GM12878 (cell line): ENCODE measurements at regions not wholly inside any gene's neighbourhood (a gene's known extent, or its start where the extent isn't known, plus 50 kb on each side); places are given as distances from the start of the nearest gene placed in this dataset.

Experiments used
- ATAC-seq: fragments of 200-7000 bp; cut with Tn5 transposase; 3 replicates; pipeline ENCODE4 v1.9.1; 2020; ENCODE audit warnings: mild to moderate bottlenecking, moderate library complexity
- BruUV-seq: library from RNA; stranded (reverse); fragments of 400-500 nt; replicated peaks from 2 replicates; lab custom pipeline; 2021; lab: Mats Ljungman, UMichigan
- CTCF ChIA-PET: fragments of 300-600 bp; sonication (Branson Sonifier 250); formaldehyde crosslinking; extraction: SDS; loops from one replicate; lab custom pipeline; 2021; ENCODE audit warnings: inconsistent platforms; lab: Yijun Ruan, JAX
- POLR2A ChIA-PET: fragments of 350-600 bp; formaldehyde crosslinking; extraction: SDS; loops from one replicate; lab custom pipeline; 2021; ENCODE audit warnings: inconsistent platforms; lab: Charles Lee
- RAD21 ChIA-PET: fragments of 300-600 bp; sonication (Branson Sonifier 250); formaldehyde crosslinking; loops from one replicate; lab custom pipeline; 2023; ENCODE audit warnings: antibody characterized with exemption; ENCODE audit not compliant: unreplicated experiment; lab: Charles Lee
- SMC1A ChIA-PET: fragments of 300-600 bp; sonication (Branson Sonifier 250); formaldehyde crosslinking; loops from one replicate; lab custom pipeline; 2023; ENCODE audit not compliant: unreplicated experiment, uncharacterized antibody; lab: Charles Lee
- DNase-seq: peaks from one replicate; pipeline ENCODE4 v3.0.0-alpha.2; 2011; ENCODE audit warnings: low read depth, low spot score
- FAIRE-seq: peaks from 3 replicates; lab custom pipeline; 2011; peaks lifted over from hg19 to GRCh38; lab: Jason Lieb, UNC
- H2AFZ ChIP-seq: 2 replicates; pipeline ENCODE4 v1.6.0; 2011; ENCODE audit warnings: low read depth, low read length, control low read depth; ENCODE audit not compliant: control insufficient read depth
- H3K27ac ChIP-seq: 2 replicates; pipeline ENCODE4 v1.5.1; 2011; ENCODE audit warnings: control low read depth; ENCODE audit not compliant: control insufficient read depth, insufficient read depth
- H3K27me3 ChIP-seq, 2 experiments: replicated peaks in 1 of 2; 2 replicates each; pipeline versions ENCODE4 v1.6.0 to v1.6.1; 2011; ENCODE audit warnings: low read length in 1 of 2; ENCODE audit not compliant: control insufficient read depth in 2 of 2, insufficient read depth in 2 of 2
- H3K36me3 ChIP-seq, 2 experiments: 2 replicates each; pipeline ENCODE4 v1.5.1; 2011; ENCODE audit warnings: low read length in 1 of 2; ENCODE audit not compliant: control insufficient read depth in 2 of 2, insufficient read depth in 2 of 2
- H3K4me1 ChIP-seq: 2 replicates; pipeline ENCODE4 v1.6.1; 2011; ENCODE audit warnings: mild to moderate bottlenecking, low read length, moderate library complexity, mixed read lengths; ENCODE audit not compliant: control insufficient read depth, insufficient read depth
- H3K4me2 ChIP-seq: 2 replicates; pipeline ENCODE4 v1.6.0; 2011; ENCODE audit warnings: control low read depth; ENCODE audit not compliant: control insufficient read depth, insufficient read depth
- H3K4me3 ChIP-seq: fragments of 200-600 bp; sonication (generic); 2 replicates; pipeline ENCODE4 v1.5.1; 2016
- H3K79me2 ChIP-seq: 2 replicates; pipeline ENCODE4 v1.6.0; 2011; ENCODE audit warnings: low read length; ENCODE audit not compliant: control insufficient read depth, insufficient read depth
- H3K9ac ChIP-seq: 2 replicates; pipeline ENCODE4 v1.8.0; 2011; ENCODE audit warnings: low read length, control low read depth, mixed read lengths; ENCODE audit not compliant: control insufficient read depth, insufficient read depth
- H3K9me3 ChIP-seq: replicated peaks from 3 replicates; pipeline ENCODE4 v1.5.1; 2011; ENCODE audit warnings: mild to moderate bottlenecking, low read length; ENCODE audit not compliant: control insufficient read depth, insufficient read depth
- H4K20me1 ChIP-seq: 2 replicates; pipeline ENCODE4 v1.6.0; 2011; ENCODE audit not compliant: control insufficient read depth, insufficient read depth
- CEBPZ ChIP-seq: fragments of 150-350 bp; IDR thresholded peaks from 2 replicates; pipeline ENCODE4 v1.6.1; 2016; ENCODE audit warnings: low read depth, low read length
- IKZF2 ChIP-seq, 2 experiments: fragments of 450-650 bp; IDR thresholded peaks; 2 replicates each; pipeline ENCODE4 v1.6.1; 2017; ENCODE audit warnings: mild to moderate bottlenecking in 2 of 2, moderate library complexity in 2 of 2
- MTA2 ChIP-seq: fragments of 450-650 bp; IDR thresholded peaks from 2 replicates; pipeline ENCODE4 v1.6.1; 2016; ENCODE audit warnings: low read depth, mild to moderate bottlenecking, moderate library complexity
- NR2C2 ChIP-seq: IDR thresholded peaks from 2 replicates; pipeline ENCODE4 v1.6.1; 2011; ENCODE audit warnings: borderline replicate concordance, low read depth; ENCODE audit not compliant: control insufficient read depth, insufficient read length
- POLR2A ChIP-seq: IDR thresholded peaks from 2 replicates; pipeline ENCODE4 v1.6.1; 2011; ENCODE audit warnings: low read depth, mild to moderate bottlenecking, low read length
- SMARCA5 ChIP-seq: fragments of 450-650 bp; IDR thresholded peaks from 2 replicates; pipeline ENCODE4 v1.6.1; 2017; ENCODE audit warnings: mild to moderate bottlenecking
- YY1 ChIP-seq: IDR thresholded peaks from 2 replicates; pipeline ENCODE4 v1.6.1; 2011; ENCODE audit warnings: low read depth, mild to moderate bottlenecking, low read length
- WGBS: methylation state at CpG from one replicate; pipeline ENCODE4 v1.1.6; 2016; ENCODE audit warnings: low lambda C conversion rate; ENCODE audit not compliant: insufficient replicate concordance, insufficient coverage; ENCODE audit errors: missing lambda C conversion rate; 5-methylcytosine and 5-hydroxymethylcytosine counted together
- in situ Hi-C: fragments of 300-500 bp; cut with MboI; formaldehyde crosslinking; loops from 9 replicates; pipeline ENCODE4 v1.14.3; 2018; ENCODE audit warnings: mixed read lengths
- intact Hi-C: fragments of 100-400 bp; cut with micrococcal nuclease; formaldehyde crosslinking; loops from one replicate; pipeline ENCODE4 v1.14.2; 2022; ENCODE audit not compliant: unreplicated experiment

DNA sequence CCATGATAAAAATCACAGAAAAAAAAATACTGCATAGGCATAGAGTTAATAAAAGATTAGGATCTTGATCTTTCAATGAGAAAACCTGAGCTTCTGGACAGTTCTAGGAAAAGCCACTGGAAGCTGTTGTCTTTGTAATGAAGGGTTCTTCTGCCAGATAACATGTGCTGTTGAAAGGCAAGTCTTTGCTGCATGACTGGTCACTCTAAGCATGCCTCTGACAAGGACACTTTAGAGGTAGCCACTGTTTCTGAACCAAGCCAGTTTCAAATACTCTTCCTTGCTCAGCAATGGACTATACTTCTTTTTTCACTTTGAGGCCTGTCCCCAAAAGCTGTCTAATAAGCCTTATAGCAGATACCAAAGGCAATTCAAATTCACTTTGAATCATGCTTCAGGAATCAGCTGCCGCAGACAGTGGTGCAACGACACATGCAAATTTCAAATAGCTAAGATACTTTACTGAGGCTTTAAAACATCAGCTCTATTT is 70.2 kb downstream of the BTG1 start:
- ChIA-PET RAD21 (interaction anchor here (0.5 to 3.0 kb wide), 14 partner anchors 10 to 497 kb away, joined by 3 to 16 read pairs (median 5); partner anchors contain the start of gene BTG1), CTCF (interaction anchor here (1.0 to 2.2 kb wide), 10 partner anchors 8 to 65 kb away, joined by 3 to 11 read pairs (median 4); no protein-coding TSS in a partner anchor), SMC1A (interaction anchor here (0.8 to 5.2 kb wide), 25 partner anchors 9 to 387 kb away, joined by 3 to 34 read pairs (median 5); no protein-coding TSS in a partner anchor), POLR2A (interaction anchor here (0.8 to 1.7 kb wide), 7 partner anchors 9 to 297 kb away, joined by 3 to 8 read pairs (median 3); no protein-coding TSS in a partner anchor)
- no peak for FAIRE-seq
- no peaks in the 10 kb centered on the region for H3K36me3 ChIP-seq
- no peaks in the 10 kb centered on the region for H3K79me2 ChIP-seq
- BruUV-seq: no TSS peak
- intact Hi-C loops: no loop called here
- peak overlapping the region; percentile 64 for H3K4me2 ChIP-seq
- TF ChIP-seq NR2C2: no peak
- TF ChIP-seq IKZF2 (IDR thresholded peaks at IDR 0.05): 0 out of 4 replicates have a peak, but pooled peaks of 1 of the 2 experiments have one; percentile 8
- peak overlapping the region; percentile 42 for H3K27ac ChIP-seq
- H3K27me3 ChIP-seq: no peaks in the 10 kb centered on the region
- H4K20me1 ChIP-seq: no peaks in the 10 kb centered on the region
- in situ Hi-C loops: no loop called here
- peak overlapping the region; percentile 6; the same call in 1 of the 2 replicates for H3K4me3 ChIP-seq
- H3K9ac ChIP-seq: peak overlapping the region; percentile 32; the same call in 1 of the 2 replicates
- 30% methylated on average over 2 of the region's 2 CpGs for WGBS
- no peak for DNase-seq
- peaks cover 5% of the 10 kb centered on the region; the same call in 2 of the 3 replicates for H3K9me3 ChIP-seq
- H3K4me1 ChIP-seq: peaks cover 32% of the 10 kb centered on the region
- peak overlapping the region; percentile 79 for H2AFZ ChIP-seq
- ATAC-seq: peak; percentile 57

GRCh38 chr12:92074889-92075288 is 70.8 kb downstream of the BTG1 start:
- Histone ChIP-seq H2AFZ (peak overlapping the region; percentile 42; the same call in 1 of the 2 replicates), H3K4me2 (no peak overlapping the region), H3K9me3 (peaks cover 5% of the 10 kb centered on the region; the same call in 2 of the 3 replicates), H3K27ac (peak overlapping the region; percentile 42; the same call in 1 of the 2 replicates), H3K27me3 (no peaks in the 10 kb centered on the region), H3K4me3 (no peak overlapping the region), H3K36me3 (no peaks in the 10 kb centered on the region), H4K20me1 (no peaks in the 10 kb centered on the region), H3K79me2 (no peaks in the 10 kb centered on the region), H3K4me1 (peaks cover 27% of the 10 kb centered on the region), H3K9ac (no peak overlapping the region)
- in situ Hi-C loops: no loop called here
- no TSS peak for BruUV-seq
- ATAC-seq (no peak), DNase-seq (no peak), FAIRE-seq (no peak)
- 97% methylated on average over 2 of the region's 2 CpGs for WGBS
- ChIA-PET RAD21 (interaction anchor here (0.8 to 3.0 kb wide), 13 partner anchors 9 to 497 kb away, joined by 3 to 16 read pairs (median 5); partner anchors contain the start of gene BTG1), POLR2A (interaction anchor here (0.6 to 1.7 kb wide), 13 partner anchors 8 to 782 kb away, joined by 3 to 8 read pairs (median 4); partner anchors contain the start of gene BTG1), CTCF (interaction anchor here (0.8 to 2.2 kb wide), 13 partner anchors 8 to 65 kb away, joined by 3 to 11 read pairs (median 4); no protein-coding TSS in a partner anchor), SMC1A (interaction anchor here (0.8 to 5.2 kb wide), 26 partner anchors 8 to 429 kb away, joined by 3 to 34 read pairs (median 5); no protein-coding TSS in a partner anchor)
- no peak for TF ChIP-seq MTA2
- no peak for TF ChIP-seq CEBPZ
- TF ChIP-seq SMARCA5: no peak
- TF ChIP-seq POLR2A: no peak
- TF ChIP-seq YY1: no peak
- intact Hi-C loops: no loop called here
